ENCODE measurements at regions not wholly inside any gene's neighbourhood (a gene's known extent, or its start where the extent isn't known, plus 50 kb on each side); places are given as distances from the start of the nearest gene placed in this dataset.

GRCh38 chr4:189497996-189498395 is 442.7 kb upstream of the FRG1 start:
- Histone ChIP-seq H3K27me3 (ENCODE audit: control insufficient read depth in 1 of 2, insufficient read depth in 2 of 2, low read length in 2 of 2) (no peaks in the 10 kb centered on the region), H3K4me3 (ENCODE audit: low read depth in 1 of 2, low read length in 2 of 2) (no peak overlapping the region), H3K4me1 (ENCODE audit: control insufficient read depth in 2 of 2, insufficient read depth in 2 of 2, low read length in 1 of 2) (peaks cover 0 to 3% of the 10 kb centered on the region in 2 donors), H3K27ac (ENCODE audit: low read depth in 2 of 2, low read length in 1 of 2) (no peak overlapping the region), H3K36me3 (ENCODE audit: control insufficient read depth in 2 of 2, insufficient read depth in 2 of 2, low read length in 1 of 2) (no peaks in the 10 kb centered on the region), H3K9me3 (ENCODE audit: control insufficient read depth in 2 of 2, insufficient read depth in 1 of 2, low read depth in 1 of 2, low read length in 1 of 2) (peaks cover 2 to 19% of the 10 kb centered on the region in 2 donors)
- WGBS, 2 donors: 85 to 86% methylated on average over 10 of the region's 10 CpGs

- Histone ChIP-seq H3K27me3 (ENCODE audit: control insufficient read depth in 1 of 2, insufficient read depth in 2 of 2, low read length in 2 of 2) (no peaks in the 10 kb centered on the region), H3K4me3 (ENCODE audit: low read depth in 1 of 2, low read length in 2 of 2) (no peak overlapping the region), H3K27ac (ENCODE audit: low read depth in 2 of 2, low read length in 1 of 2) (no peak overlapping the region), H3K4me1 (ENCODE audit: control insufficient read depth in 2 of 2, insufficient read depth in 2 of 2, low read length in 1 of 2) (peaks cover 0 to 3% of the 10 kb centered on the region in 2 donors), H3K36me3 (ENCODE audit: control insufficient read depth in 2 of 2, insufficient read depth in 2 of 2, low read length in 1 of 2) (no peaks in the 10 kb centered on the region), H3K9me3 (ENCODE audit: control insufficient read depth in 2 of 2, insufficient read depth in 1 of 2, low read depth in 1 of 2, low read length in 1 of 2) (peaks cover 2 to 19% of the 10 kb centered on the region in 2 donors)
- 50 to 55% methylated on average over 8 of the region's 8 CpGs for WGBS, 2 donors
Measured at GRCh38 chr4:189498457-189498856, 442.2 kb upstream of the FRG1 start.

- H3K4me1 ChIP-seq (ENCODE audit: control insufficient read depth in 2 of 2, insufficient read depth in 2 of 2, low read length in 1 of 2): peaks cover 0 to 3% of the 10 kb centered on the region in 2 donors
- no peak overlapping the region for H3K4me3 ChIP-seq (ENCODE audit: low read depth in 1 of 2, low read length in 2 of 2)
- 83 to 86% methylated on average over 7 of the region's 7 CpGs for WGBS, 2 donors
- no peaks in the 10 kb centered on the region for H3K36me3 ChIP-seq (ENCODE audit: control insufficient read depth in 2 of 2, insufficient read depth in 2 of 2, low read length in 1 of 2)
- no peak overlapping the region for H3K27ac ChIP-seq (ENCODE audit: low read depth in 2 of 2, low read length in 1 of 2)
- peaks cover 2 to 19% of the 10 kb centered on the region in 2 donors for H3K9me3 ChIP-seq (ENCODE audit: control insufficient read depth in 2 of 2, insufficient read depth in 1 of 2, low read depth in 1 of 2, low read length in 1 of 2)
- no peaks in the 10 kb centered on the region for H3K27me3 ChIP-seq (ENCODE audit: control insufficient read depth in 1 of 2, insufficient read depth in 2 of 2, low read length in 2 of 2)
Measured at GRCh38 chr4:189499696-189500095, 441.0 kb upstream of the FRG1 start.

GRCh38 chr4:189500970-189501369 is 439.7 kb upstream of the FRG1 start:
- Histone ChIP-seq H3K4me3 (ENCODE audit: low read depth in 1 of 2, low read length in 2 of 2) (no peak overlapping the region), H3K27me3 (ENCODE audit: control insufficient read depth in 1 of 2, insufficient read depth in 2 of 2, low read length in 2 of 2) (no peaks in the 10 kb centered on the region), H3K36me3 (ENCODE audit: control insufficient read depth in 2 of 2, insufficient read depth in 2 of 2, low read length in 1 of 2) (no peaks in the 10 kb centered on the region), H3K27ac (ENCODE audit: low read depth in 2 of 2, low read length in 1 of 2) (no peak overlapping the region), H3K4me1 (ENCODE audit: control insufficient read depth in 2 of 2, insufficient read depth in 2 of 2, low read length in 1 of 2) (peaks cover 0 to 3% of the 10 kb centered on the region in 2 donors), H3K9me3 (ENCODE audit: control insufficient read depth in 2 of 2, insufficient read depth in 1 of 2, low read depth in 1 of 2, low read length in 1 of 2) (peaks cover 2 to 18% of the 10 kb centered on the region in 2 donors)
- WGBS, 2 donors: 79 to 82% methylated on average over 5 of the region's 5 CpGs

GRCh38 chr4:189502841-189503435 is 437.7 kb upstream of the FRG1 start:
- 74 to 76% methylated on average over 12 of the region's 12 CpGs for WGBS, 2 donors
- H3K9me3 ChIP-seq (ENCODE audit: control insufficient read depth in 2 of 2, insufficient read depth in 1 of 2, low read depth in 1 of 2, low read length in 1 of 2): peaks cover 2 to 4% of the 10 kb centered on the region in 2 donors

GRCh38 chr4:189504220-189504619 is 436.5 kb upstream of the FRG1 start:
- Histone ChIP-seq H3K27me3 (ENCODE audit: control insufficient read depth in 1 of 2, insufficient read depth in 2 of 2, low read length in 2 of 2) (no peaks in the 10 kb centered on the region), H3K4me3 (ENCODE audit: low read depth in 1 of 2, low read length in 2 of 2) (no peak overlapping the region), H3K9me3 (ENCODE audit: control insufficient read depth in 2 of 2, insufficient read depth in 1 of 2, low read depth in 1 of 2, low read length in 1 of 2) (peaks cover 0 to 3% of the 10 kb centered on the region in 2 donors), H3K4me1 (ENCODE audit: control insufficient read depth in 2 of 2, insufficient read depth in 2 of 2, low read length in 1 of 2) (no peaks in the 10 kb centered on the region), H3K27ac (ENCODE audit: low read depth in 2 of 2, low read length in 1 of 2) (no peak overlapping the region), H3K36me3 (ENCODE audit: control insufficient read depth in 2 of 2, insufficient read depth in 2 of 2, low read length in 1 of 2) (no peaks in the 10 kb centered on the region)
- 50 to 59% methylated on average over 2 of the region's 2 CpGs for WGBS, 2 donors

More at GRCh38 chr4:189502841-189503435, 437.7 kb upstream of the FRG1 start:
- Histone ChIP-seq H3K36me3 (ENCODE audit: control insufficient read depth in 2 of 2, insufficient read depth in 2 of 2, low read length in 1 of 2) (no peaks in the 10 kb centered on the region), H3K4me3 (ENCODE audit: low read depth in 1 of 2, low read length in 2 of 2) (no peak overlapping the region), H3K4me1 (ENCODE audit: control insufficient read depth in 2 of 2, insufficient read depth in 2 of 2, low read length in 1 of 2) (peaks cover 0 to 3% of the 10 kb centered on the region in 2 donors), H3K27me3 (ENCODE audit: control insufficient read depth in 1 of 2, insufficient read depth in 2 of 2, low read length in 2 of 2) (no peaks in the 10 kb centered on the region), H3K27ac (ENCODE audit: low read depth in 2 of 2, low read length in 1 of 2) (no peak overlapping the region)

GRCh38 chr4:189505380-189505779 is 435.3 kb upstream of the FRG1 start:
- WGBS, 2 donors: 90 to 95% methylated on average over 3 of the region's 3 CpGs
- H3K36me3 ChIP-seq (ENCODE audit: control insufficient read depth in 2 of 2, insufficient read depth in 2 of 2, low read length in 1 of 2): no peaks in the 10 kb centered on the region
- H3K27me3 ChIP-seq (ENCODE audit: control insufficient read depth in 1 of 2, insufficient read depth in 2 of 2, low read length in 2 of 2): no peaks in the 10 kb centered on the region

GRCh38 chr4:189506080-189506479 is 434.6 kb upstream of the FRG1 start:
- Histone ChIP-seq H3K9me3 (ENCODE audit: control insufficient read depth in 2 of 2, insufficient read depth in 1 of 2, low read depth in 1 of 2, low read length in 1 of 2) (peaks cover 0 to 3% of the 10 kb centered on the region in 2 donors), H3K36me3 (ENCODE audit: control insufficient read depth in 2 of 2, insufficient read depth in 2 of 2, low read length in 1 of 2) (no peaks in the 10 kb centered on the region), H3K4me3 (ENCODE audit: low read depth in 1 of 2, low read length in 2 of 2) (no peak overlapping the region), H3K27ac (ENCODE audit: low read depth in 2 of 2, low read length in 1 of 2) (no peak overlapping the region), H3K27me3 (ENCODE audit: control insufficient read depth in 1 of 2, insufficient read depth in 2 of 2, low read length in 2 of 2) (no peaks in the 10 kb centered on the region), H3K4me1 (ENCODE audit: control insufficient read depth in 2 of 2, insufficient read depth in 2 of 2, low read length in 1 of 2) (no peaks in the 10 kb centered on the region)
- 74 to 76% methylated on average over 10 of the region's 10 CpGs for WGBS, 2 donors

More at GRCh38 chr4:189505380-189505779, 435.3 kb upstream of the FRG1 start:
- Histone ChIP-seq H3K4me1 (ENCODE audit: control insufficient read depth in 2 of 2, insufficient read depth in 2 of 2, low read length in 1 of 2) (no peaks in the 10 kb centered on the region), H3K4me3 (ENCODE audit: low read depth in 1 of 2, low read length in 2 of 2) (no peak overlapping the region), H3K27ac (ENCODE audit: low read depth in 2 of 2, low read length in 1 of 2) (no peak overlapping the region), H3K9me3 (ENCODE audit: control insufficient read depth in 2 of 2, insufficient read depth in 1 of 2, low read depth in 1 of 2, low read length in 1 of 2) (peaks cover 0 to 3% of the 10 kb centered on the region in 2 donors)

- H3K9me3 ChIP-seq (ENCODE audit: control insufficient read depth in 2 of 2, insufficient read depth in 1 of 2, low read depth in 1 of 2, low read length in 1 of 2): peaks cover 0 to 7% of the 10 kb centered on the region in 2 donors
- 77 to 85% methylated on average over 2 of the region's 2 CpGs for WGBS, 2 donors
- H3K36me3 ChIP-seq (ENCODE audit: control insufficient read depth in 2 of 2, insufficient read depth in 2 of 2, low read length in 1 of 2): no peaks in the 10 kb centered on the region
- H3K27me3 ChIP-seq (ENCODE audit: control insufficient read depth in 1 of 2, insufficient read depth in 2 of 2, low read length in 2 of 2): no peaks in the 10 kb centered on the region
- H3K27ac ChIP-seq (ENCODE audit: low read depth in 2 of 2, low read length in 1 of 2): no peak overlapping the region
- H3K4me3 ChIP-seq (ENCODE audit: low read depth in 1 of 2, low read length in 2 of 2): no peak overlapping the region
- no peaks in the 10 kb centered on the region for H3K4me1 ChIP-seq (ENCODE audit: control insufficient read depth in 2 of 2, insufficient read depth in 2 of 2, low read length in 1 of 2)
Measured at GRCh38 chr4:189507060-189507459, 433.6 kb upstream of the FRG1 start.

- H3K27me3 ChIP-seq (ENCODE audit: control insufficient read depth in 1 of 2, insufficient read depth in 2 of 2, low read length in 2 of 2): no peaks in the 10 kb centered on the region
- peaks cover 0 to 6% of the 10 kb centered on the region in 2 donors for H3K9me3 ChIP-seq (ENCODE audit: control insufficient read depth in 2 of 2, insufficient read depth in 1 of 2, low read depth in 1 of 2, low read length in 1 of 2)
- no peak overlapping the region for H3K27ac ChIP-seq (ENCODE audit: low read depth in 2 of 2, low read length in 1 of 2)
- H3K36me3 ChIP-seq (ENCODE audit: control insufficient read depth in 2 of 2, insufficient read depth in 2 of 2, low read length in 1 of 2): no peaks in the 10 kb centered on the region
- 71 to 76% methylated on average over 1 of the region's 1 CpG for WGBS, 2 donors
- H3K4me3 ChIP-seq (ENCODE audit: low read depth in 1 of 2, low read length in 2 of 2): no peak overlapping the region
- no peaks in the 10 kb centered on the region for H3K4me1 ChIP-seq (ENCODE audit: control insufficient read depth in 2 of 2, insufficient read depth in 2 of 2, low read length in 1 of 2)
Measured at GRCh38 chr4:189510601-189511000, 430.1 kb upstream of the FRG1 start.

Measured in esophagus (tissue), 2 donors.